Neural cell (in vitro differentiated cells): ENCODE measurements at regions not wholly inside any gene's neighbourhood (a gene's known extent, or its start where the extent isn't known, plus 50 kb on each side); places are given as distances from the start of the nearest gene placed in this dataset.
A peak's percentile ranks its signal among the peaks of the same experiment; 100 is the strongest.

Experiments used
- H2AFZ ChIP-seq: fragments of 200-600, 300-800 bp; sonication (generic), shearing (Covaris generic); 2 replicates; pipeline ENCODE4 v1.6.0; 2014; ENCODE audit warnings: low read depth, mild to moderate bottlenecking, antibody characterized with exemption, low read length, moderate library complexity
- H3F3A ChIP-seq: fragments of 200-600 bp; shearing (Covaris generic); 2 replicates; pipeline ENCODE4 v1.6.1; 2016; ENCODE audit warnings: mild to moderate bottlenecking, moderate library complexity, mixed read lengths, antibody characterized with exemption, low read length; ENCODE audit not compliant: insufficient read depth, poor library complexity, severe bottlenecking
- H3K27ac ChIP-seq: fragments of 200-600, 300-800 bp; sonication (generic), shearing (Covaris generic); 2 replicates; pipeline ENCODE4 v1.5.1; 2014; ENCODE audit warnings: mild to moderate bottlenecking, low read length, moderate library complexity
- H3K27me3 ChIP-seq: fragments of 300-800, 200-600 bp; sonication (generic), shearing (Covaris generic); 2 replicates; pipeline ENCODE4 v1.6.0; 2014; ENCODE audit warnings: mild to moderate bottlenecking, low read depth, low read length, moderate library complexity; ENCODE audit not compliant: insufficient read depth
- H3K36me3 ChIP-seq: fragments of 300-800, 200-600 bp; sonication (generic), shearing (Covaris generic); 2 replicates; pipeline ENCODE4 v1.5.1; 2014; ENCODE audit warnings: mild to moderate bottlenecking, antibody characterized with exemption, low read length, moderate library complexity; ENCODE audit not compliant: insufficient read depth
- H3K4me2 ChIP-seq: fragments of 300-800, 200-600 bp; sonication (generic), shearing (Covaris generic); 2 replicates; pipeline ENCODE4 v1.6.0; 2014; ENCODE audit warnings: mild to moderate bottlenecking, low read length
- H3K4me3 ChIP-seq: fragments of 300-800, 200-600 bp; sonication (generic), shearing (Covaris generic); 2 replicates; pipeline ENCODE4 v1.5.1; 2014; ENCODE audit warnings: mild to moderate bottlenecking, low read length, moderate library complexity
- H3K79me2 ChIP-seq: fragments of 200-600 bp; shearing (Covaris generic); replicated peaks from 2 replicates; pipeline ENCODE4 v1.6.0; 2014; ENCODE audit warnings: mild to moderate bottlenecking, low read length, moderate library complexity; ENCODE audit not compliant: insufficient read depth
- H3K9ac ChIP-seq: fragments of 300-800, 200-600 bp; sonication (generic), shearing (Covaris generic); 2 replicates; pipeline ENCODE4 v1.6.1; 2016; ENCODE audit warnings: mild to moderate bottlenecking, low read length, mixed read lengths
- H3K9me2 ChIP-seq: fragments of 200-600 bp; shearing (Covaris generic); 2 replicates; pipeline ENCODE4 v1.6.1; 2016; ENCODE audit warnings: mild to moderate bottlenecking, low read length, mixed read lengths; ENCODE audit not compliant: insufficient read depth
- H3K9me3 ChIP-seq: fragments of 200-600, 300-800 bp; sonication (generic), shearing (Covaris generic); 2 replicates; pipeline ENCODE4 v1.6.1; 2016; ENCODE audit warnings: mild to moderate bottlenecking, mixed run types, low read length, moderate library complexity, mixed read lengths
- H4K20me1 ChIP-seq: fragments of 200-600 bp; shearing (Covaris generic); 2 replicates; pipeline ENCODE4 v1.6.1; 2016; ENCODE audit warnings: mild to moderate bottlenecking, mixed run types; ENCODE audit not compliant: insufficient read depth
- CTCF ChIP-seq: fragments of 450-650 bp; IDR thresholded peaks from 2 replicates; pipeline ENCODE4 v1.5.1; 2014; ENCODE audit warnings: antibody characterized with exemption, mild to moderate bottlenecking, moderate library complexity; ENCODE audit not compliant: poor library complexity, severe bottlenecking
- EP300 ChIP-seq: fragments of 450-650 bp; conservative IDR thresholded peaks from 2 replicates; pipeline ENCODE4 v1.6.1; 2014; ENCODE audit warnings: antibody characterized with exemption, mild to moderate bottlenecking, moderate library complexity; ENCODE audit not compliant: poor library complexity, severe bottlenecking
- EZH2 ChIP-seq: fragments of 200-600, 300-800 bp; shearing (Covaris generic), sonication (generic); IDR thresholded peaks from 2 replicates; pipeline ENCODE4 v1.6.1; 2014; ENCODE audit warnings: antibody characterized with exemption, low read length, borderline replicate concordance, mild to moderate bottlenecking; ENCODE audit not compliant: insufficient read depth, poor library complexity, severe bottlenecking
- MXI1 ChIP-seq: fragments of 450-650 bp; conservative IDR thresholded peaks from 2 replicates; pipeline ENCODE4 v1.6.1; 2014; ENCODE audit warnings: antibody characterized with exemption, mild to moderate bottlenecking; ENCODE audit not compliant: poor library complexity, severe bottlenecking
- POLR2AphosphoS5 ChIP-seq: IDR thresholded peaks from 2 replicates; pipeline ENCODE4 v1.6.1; 2012
- REST ChIP-seq: IDR thresholded peaks from 2 replicates; pipeline ENCODE4 v1.6.1; 2012; ENCODE audit warnings: borderline replicate concordance
- SMC3 ChIP-seq: fragments of 450-650 bp; conservative IDR thresholded peaks from 2 replicates; pipeline ENCODE4 v1.6.1; 2014; ENCODE audit warnings: antibody characterized with exemption, mild to moderate bottlenecking, moderate library complexity; ENCODE audit not compliant: poor library complexity

GRCh38 chr10:60521974-60522405 is 132.3 kb upstream of the ANK3 start:
- Histone ChIP-seq H3K9me3 (no peaks in the 10 kb centered on the region), H3K27me3 (no peaks in the 10 kb centered on the region), H3K9ac (no peak overlapping the region), H3F3A (no peaks in the 10 kb centered on the region), H3K4me3 (no peak overlapping the region), H3K4me2 (no peak overlapping the region), H3K9me2 (no peaks in the 10 kb centered on the region), H3K79me2 (peaks cover 42% of the 10 kb centered on the region), H4K20me1 (peaks cover 15% of the 10 kb centered on the region), H2AFZ (no peak overlapping the region), H3K36me3 (no peaks in the 10 kb centered on the region), H3K27ac (peak overlapping the region; percentile 55)
- peak; percentile 59 for TF ChIP-seq POLR2AphosphoS5
- TF ChIP-seq EP300: no peak

GRCh38 chr10:60518745-60519144 is 129.1 kb upstream of the ANK3 start:
- Histone ChIP-seq H3K9me3 (no peaks in the 10 kb centered on the region), H2AFZ (no peak overlapping the region), H3F3A (no peaks in the 10 kb centered on the region), H3K79me2 (peaks cover 60% of the 10 kb centered on the region), H3K27ac (peak overlapping the region; percentile 22), H3K9me2 (no peaks in the 10 kb centered on the region), H3K27me3 (no peaks in the 10 kb centered on the region), H3K36me3 (no peaks in the 10 kb centered on the region), H3K4me3 (no peak overlapping the region), H4K20me1 (peaks cover 15% of the 10 kb centered on the region), H3K9ac (no peak overlapping the region), H3K4me2 (no peak overlapping the region)
- TF ChIP-seq POLR2AphosphoS5 (no peak), REST (no peak), SMC3 (no peak), MXI1 (no peak), CTCF (no peak), EZH2 (no peak)

GRCh38 chr10:60517805-60518204 is 128.1 kb upstream of the ANK3 start:
- no peaks in the 10 kb centered on the region for H3K27me3 ChIP-seq
- no peak overlapping the region for H2AFZ ChIP-seq
- no peak overlapping the region for H3K4me2 ChIP-seq
- peaks cover 67% of the 10 kb centered on the region for H3K79me2 ChIP-seq
- TF ChIP-seq POLR2AphosphoS5 (no peak), MXI1 (peak; percentile 50)
- no peak overlapping the region for H3K4me3 ChIP-seq
- peaks cover 15% of the 10 kb centered on the region for H4K20me1 ChIP-seq
- no peak overlapping the region for H3K27ac ChIP-seq
- H3K9ac ChIP-seq: no peak overlapping the region
- H3K9me3 ChIP-seq: no peaks in the 10 kb centered on the region
- H3K9me2 ChIP-seq: no peaks in the 10 kb centered on the region
- no peaks in the 10 kb centered on the region for H3K36me3 ChIP-seq
- no peaks in the 10 kb centered on the region for H3F3A ChIP-seq
